Fibroblast of skin of back (primary cell): ENCODE measurements at regions not wholly inside any gene's neighbourhood (a gene's known extent, or its start where the extent isn't known, plus 50 kb on each side); places are given as distances from the start of the nearest gene placed in this dataset.

Experiments used
- DNase-seq: peaks from one replicate; pipeline ENCODE4 v3.0.0-alpha.2; 2013

DNA sequence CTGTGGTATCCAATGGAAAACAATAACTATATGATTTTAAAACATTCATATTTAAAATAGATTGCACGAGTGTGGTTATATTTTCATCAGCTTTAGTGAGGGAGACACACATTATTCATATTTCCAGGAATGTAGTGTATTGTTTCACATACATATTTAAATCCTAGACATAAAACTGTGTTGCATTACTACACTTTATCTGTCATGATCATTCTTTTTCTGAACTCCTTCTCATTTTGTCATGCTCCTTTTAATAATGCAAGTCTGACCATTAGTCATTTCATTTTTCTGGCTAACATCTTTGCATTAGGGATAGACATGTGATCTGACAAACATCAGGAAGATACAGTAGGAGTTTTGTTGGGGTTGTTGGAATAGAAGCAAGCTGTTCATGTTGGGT is 1382.7 kb downstream of the PCDH7 start:
- peak; percentile 36 for DNase-seq

DNA sequence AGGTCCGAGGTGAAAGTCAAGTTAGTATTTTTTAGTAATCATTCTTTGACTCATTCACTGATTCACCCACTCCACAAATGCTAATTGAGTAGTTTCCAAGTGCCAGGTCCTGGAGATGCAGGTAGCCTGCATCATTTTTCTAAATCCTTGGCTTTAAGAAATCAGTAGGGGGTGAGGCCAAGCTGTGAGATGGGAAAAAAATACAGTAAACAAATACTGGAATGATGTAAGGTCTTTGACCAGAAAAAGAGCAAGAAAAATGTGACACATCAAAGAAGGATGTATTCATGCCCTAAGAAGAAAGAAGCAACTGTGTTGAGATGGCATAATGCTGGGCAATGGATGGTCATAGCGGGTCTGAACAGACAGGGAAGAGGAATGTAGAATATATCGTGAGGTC is 1386.6 kb downstream of the PCDH7 start:
- no peak for DNase-seq

DNA sequence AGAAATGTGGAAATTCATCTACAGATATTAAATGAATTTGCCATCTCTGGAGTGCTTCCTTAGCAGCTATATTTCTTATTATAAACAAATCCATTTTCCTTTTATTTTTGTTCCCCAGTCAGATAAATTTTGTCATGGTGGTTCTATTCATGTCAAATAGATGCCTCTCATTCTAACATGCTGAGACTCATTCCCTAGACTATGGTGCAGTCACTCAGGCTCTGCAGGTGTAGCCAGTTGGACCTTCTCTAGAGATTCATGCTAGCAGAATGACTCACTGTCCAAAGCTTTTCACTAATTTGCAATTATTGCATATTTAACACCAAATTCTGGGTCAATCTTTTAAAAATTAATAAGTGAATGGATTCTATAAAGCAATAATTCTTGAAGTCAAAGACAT is 1392.7 kb downstream of the PCDH7 start:
- DNase-seq: no peak

DNA sequence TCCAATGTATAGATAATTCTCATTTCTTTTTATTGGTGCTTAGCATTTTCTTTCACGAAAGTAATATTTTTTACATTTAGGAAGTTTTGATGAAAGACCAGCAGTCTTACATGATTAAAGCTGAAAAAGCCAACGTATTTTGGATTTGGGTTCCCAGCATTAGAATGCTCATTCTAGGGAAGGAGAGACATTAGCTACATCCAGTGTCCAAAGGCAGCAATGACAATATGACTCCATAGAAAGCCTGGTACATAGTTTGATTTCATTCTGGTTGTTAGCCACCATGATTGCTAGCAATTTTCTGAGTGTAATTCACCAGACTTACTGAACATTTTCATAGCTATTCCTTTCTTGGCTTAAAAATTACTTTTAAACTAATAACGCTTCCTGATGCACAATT is 1397.5 kb downstream of the PCDH7 start:
- no peak for DNase-seq

DNA sequence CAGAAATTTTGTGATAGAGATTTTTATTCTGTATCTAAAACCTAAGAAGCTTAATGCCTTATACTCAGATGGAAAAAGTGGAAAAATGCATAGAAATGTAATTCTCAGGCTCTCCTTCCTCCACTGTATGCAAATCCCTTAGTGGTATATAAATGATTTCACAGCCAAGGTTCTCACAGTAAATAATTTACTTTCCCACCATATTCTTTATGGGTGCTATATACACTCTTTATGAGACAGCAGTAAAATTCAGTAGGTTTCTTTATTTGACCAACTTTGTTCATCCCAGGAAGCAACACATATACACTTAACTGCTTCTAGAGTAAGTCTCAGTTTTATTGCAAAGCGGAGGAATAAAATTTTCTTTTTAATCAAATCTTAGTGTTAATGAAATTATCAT is 1399.7 kb downstream of the PCDH7 start:
- no peak for DNase-seq

DNA sequence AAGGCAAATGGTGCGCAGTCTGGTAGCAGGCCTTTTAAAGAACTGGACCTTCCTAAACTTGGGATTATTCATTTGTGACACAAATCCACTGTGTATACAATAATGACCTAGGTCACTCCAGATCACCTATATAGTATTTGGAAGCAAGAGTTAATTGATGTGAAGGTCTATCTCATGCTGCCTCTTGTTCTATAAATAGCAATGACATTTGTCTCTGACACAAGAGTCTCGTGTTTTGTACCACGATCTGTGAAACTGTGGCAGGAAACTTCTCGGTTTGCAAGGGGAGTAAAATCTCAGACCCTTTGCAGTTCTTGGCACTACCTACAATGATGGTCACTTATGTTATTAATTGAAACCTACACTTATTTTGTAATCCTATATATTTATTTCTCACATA is 1408.4 kb downstream of the PCDH7 start:
- no peak for DNase-seq

DNA sequence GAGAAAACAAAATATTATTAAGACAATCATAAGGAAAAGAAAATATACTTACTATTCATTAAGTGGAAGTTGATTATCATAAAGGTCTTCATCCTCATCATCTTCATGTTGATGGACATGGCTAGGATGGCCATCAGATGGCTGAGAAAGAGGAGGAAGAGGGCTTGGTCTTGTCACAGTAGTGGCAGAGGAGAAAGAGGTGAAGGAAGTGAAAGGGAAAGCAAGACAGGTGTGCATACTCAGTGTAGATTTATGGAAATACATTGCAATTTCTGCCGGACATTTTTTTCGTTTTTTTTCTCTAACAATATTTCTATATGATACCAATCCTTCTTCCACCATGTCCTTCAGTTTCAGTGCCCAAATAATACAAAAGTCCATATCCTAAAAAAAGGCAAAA is 1409.8 kb downstream of the PCDH7 start:
- DNase-seq: no peak

DNA sequence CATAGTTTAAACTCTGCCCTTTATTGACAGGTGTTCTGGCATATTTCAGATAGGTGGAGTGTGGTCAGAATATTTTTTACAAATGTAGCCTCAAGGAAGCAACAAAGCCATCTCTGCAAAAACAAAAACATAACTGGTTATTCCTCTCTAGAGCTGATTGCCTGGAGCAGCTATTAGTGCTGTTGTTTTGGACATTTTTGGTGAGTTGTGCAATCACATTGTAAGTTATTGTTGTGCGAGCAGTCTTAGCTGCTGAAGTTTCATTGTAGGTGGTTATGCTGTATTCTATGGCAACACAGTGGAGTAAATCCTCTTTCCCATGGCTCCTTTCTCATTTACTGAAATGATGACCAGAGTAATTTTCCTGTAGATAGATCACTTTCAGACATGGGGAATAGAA is 1413.0 kb downstream of the PCDH7 start:
- DNase-seq: no peak

DNA sequence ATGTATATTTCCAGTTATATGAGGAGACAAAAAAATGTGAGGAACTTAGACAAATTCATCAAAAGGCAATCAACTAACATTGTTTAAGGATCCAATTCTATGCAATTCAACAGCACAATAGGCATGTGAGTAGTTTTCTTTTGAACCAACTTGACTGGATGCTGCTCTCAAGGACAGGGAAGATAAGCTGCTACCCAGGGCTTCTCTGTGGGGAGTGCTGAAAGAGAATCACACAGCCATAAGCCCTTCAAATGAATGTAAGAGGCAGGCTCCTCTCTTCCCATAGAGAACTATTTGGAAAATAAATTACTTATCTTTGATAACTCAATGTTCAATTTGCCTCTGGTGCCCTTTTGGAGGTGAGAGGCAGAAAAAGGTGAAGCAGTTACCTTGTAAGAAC is 1413.6 kb downstream of the PCDH7 start:
- no peak for DNase-seq

DNA sequence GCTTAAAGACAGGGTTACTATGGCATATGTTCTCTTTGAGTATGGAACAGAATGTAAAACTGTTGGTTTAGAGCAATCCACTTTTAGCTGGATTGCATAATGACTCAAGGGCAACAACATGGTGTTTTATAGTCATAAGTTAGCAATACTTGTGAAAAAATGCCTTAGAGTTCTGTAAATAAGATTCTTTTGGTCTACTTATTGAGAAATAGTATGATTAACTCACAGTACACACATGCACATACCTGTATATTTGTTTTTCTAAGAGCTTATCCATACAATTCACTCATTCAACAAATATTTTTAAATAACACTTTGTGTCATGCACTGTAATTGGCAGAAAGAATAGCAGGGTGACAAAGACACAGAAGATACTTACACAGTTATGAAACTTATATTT is 1415.5 kb downstream of the PCDH7 start:
- peak; percentile 24 for DNase-seq

DNA sequence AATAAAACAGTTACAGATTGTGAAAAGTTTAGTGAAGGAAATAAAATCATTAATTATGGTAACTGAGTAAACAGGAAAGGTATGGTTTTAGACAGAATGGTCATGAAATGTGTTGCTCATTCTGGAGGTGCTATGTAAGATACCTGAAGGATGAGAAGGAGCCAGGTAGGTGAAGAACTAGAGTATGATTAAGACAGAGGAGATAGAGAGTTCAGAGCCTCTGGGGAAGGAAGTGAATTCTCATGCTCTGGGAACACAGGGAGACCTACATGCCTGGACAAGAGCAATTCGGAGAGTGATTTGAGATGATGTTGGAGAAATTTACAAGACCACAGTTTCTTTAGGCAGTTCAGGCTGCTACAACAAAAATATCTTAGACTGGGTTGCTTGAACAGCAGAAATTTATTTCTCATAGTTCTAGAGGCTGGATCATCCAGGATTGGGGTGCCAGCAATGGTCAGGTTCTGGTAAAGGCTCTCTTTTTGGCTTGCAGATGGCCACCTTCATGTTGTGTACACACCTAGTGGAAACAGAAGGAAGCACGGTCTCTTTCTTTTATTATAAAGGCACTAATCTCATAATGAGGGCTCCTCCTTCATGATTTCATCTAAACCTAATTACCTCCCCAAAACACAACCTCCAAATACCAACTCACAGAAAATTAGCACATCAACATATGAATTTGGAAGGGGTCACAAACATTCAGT is 1416.1 kb downstream of the PCDH7 start:
- DNase-seq: no peak

DNA sequence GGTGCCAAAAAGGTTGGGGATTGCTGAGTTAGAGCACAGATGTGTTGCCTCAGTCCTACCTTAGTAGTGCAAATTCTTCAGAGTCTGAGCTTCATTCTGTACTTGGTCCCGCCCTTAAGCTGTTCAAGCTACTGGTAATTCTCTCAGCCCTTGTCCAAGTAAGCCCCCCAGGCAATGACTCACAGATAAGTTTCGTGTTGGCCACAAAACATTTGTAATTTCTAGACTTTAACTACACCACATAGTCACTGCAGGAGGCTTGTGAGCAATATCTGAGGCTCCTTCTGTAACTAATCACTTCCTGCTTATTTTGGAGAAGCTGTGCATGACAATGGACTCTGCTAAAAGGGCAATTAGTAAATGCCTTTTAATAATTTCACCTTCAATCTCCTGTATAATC is 1420.5 kb downstream of the PCDH7 start:
- DNase-seq: peak; percentile 94

DNA sequence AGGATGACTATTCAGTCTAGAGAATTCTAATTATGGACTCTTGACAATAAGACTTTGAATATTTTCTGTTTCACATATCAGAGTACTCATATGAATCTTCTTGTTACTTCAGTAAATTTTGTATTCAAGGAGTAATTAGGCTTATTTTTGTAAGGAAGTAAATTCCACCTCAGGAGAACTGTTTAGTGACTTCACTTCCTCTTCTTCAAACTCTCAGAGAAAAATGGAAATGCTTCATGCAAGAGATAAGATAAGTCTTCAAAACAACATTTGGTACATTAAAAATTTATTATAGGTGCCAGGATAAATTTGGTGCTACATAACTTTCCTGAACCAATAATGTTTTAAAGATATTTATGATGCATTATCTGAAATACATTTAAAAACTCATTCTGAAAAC is 1421.9 kb downstream of the PCDH7 start:
- peak; percentile 1 for DNase-seq

DNA sequence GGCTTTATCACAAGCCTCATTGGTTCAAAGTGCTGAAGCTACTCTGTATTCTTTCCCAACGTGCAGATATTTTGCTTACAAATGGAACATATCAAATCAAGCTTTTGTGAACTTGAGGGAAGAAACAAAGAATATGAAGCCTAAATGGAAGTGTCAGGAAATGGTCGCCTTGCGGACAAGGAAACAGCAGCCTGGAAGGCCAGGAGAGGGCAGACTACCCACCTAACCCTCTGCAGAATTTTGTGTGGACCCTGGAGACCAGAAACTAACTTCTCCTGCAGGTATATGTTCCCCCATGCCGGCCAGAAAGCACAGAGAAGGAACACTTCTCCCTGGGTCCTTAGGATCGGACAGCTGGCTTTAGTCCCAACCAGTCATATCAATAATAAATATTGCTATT is 1425.8 kb downstream of the PCDH7 start:
- no peak for DNase-seq

DNA sequence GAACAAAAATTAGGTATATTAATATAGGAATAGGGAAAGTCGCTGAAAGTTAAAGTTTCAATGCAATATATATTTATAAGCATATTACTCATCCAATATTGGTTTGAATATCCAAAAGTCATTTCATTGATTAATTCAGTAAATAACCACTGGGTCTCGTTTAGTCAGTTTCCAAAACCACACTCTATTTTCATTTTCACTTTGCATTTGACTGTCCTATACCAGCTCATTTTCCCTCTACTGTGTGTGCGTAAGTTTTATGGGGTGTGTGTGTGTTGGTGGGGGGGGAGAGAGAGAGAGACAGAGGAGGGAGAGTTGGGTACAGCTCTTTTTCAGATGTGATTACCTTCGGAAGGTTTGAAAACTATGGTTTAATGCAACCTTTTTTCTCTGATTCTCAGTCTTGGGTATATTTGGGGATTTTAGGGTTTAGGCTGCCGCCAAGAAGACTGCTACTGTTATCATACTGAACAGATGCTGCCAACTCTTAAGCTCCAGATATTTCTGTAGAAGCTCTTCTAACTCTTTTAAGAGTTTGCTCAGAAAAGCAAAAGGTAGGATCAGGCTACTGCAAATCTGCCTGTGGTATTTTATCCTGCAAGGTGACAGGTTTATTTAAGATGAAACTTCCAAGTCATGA is 1427.4 kb downstream of the PCDH7 start:
- DNase-seq: no peak

DNA sequence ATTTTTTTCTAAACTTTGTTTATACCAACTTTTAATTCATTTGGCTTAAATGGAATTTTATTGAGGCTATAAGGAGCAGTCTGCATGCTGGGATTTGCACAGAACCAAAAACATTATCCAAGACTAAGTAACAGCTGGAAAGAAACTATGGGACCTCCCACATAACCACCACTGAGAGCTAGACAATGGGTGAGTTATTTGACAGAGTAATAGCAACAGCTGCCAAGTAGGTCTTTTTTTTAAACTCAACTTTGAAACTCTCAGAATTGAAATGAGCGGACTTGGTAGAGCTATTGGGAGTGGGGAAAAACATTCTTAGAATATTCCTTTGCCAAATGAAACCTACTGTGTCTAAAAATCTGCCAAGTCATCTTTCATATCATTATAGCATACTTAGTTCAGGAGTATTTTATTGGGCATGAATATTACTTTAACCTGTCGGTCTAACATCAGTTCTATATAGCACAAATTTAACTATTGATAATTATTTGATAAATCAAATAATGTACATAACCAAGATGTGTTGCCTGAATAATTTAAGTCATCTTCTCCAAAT is 1428.0 kb downstream of the PCDH7 start:
- DNase-seq: peak; percentile 41

DNA sequence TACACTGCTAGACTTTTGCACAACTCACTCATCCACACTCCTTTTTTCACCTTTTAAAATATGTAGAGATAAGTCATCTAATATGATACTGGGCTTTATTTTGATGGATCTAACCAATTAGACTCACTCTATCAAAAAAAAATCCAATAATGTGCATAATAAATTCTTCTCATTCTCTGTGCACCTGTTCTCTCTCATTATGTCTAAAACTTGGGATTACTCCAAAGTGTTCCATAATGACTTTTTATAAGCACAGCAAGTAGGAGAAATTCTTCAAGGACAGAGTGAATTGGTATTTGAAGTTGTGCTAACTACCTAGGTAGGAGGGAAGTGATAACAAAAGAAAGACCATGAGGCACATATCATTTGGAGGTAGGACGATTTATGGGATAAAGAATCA is 1438.8 kb downstream of the PCDH7 start:
- DNase-seq: no peak

DNA sequence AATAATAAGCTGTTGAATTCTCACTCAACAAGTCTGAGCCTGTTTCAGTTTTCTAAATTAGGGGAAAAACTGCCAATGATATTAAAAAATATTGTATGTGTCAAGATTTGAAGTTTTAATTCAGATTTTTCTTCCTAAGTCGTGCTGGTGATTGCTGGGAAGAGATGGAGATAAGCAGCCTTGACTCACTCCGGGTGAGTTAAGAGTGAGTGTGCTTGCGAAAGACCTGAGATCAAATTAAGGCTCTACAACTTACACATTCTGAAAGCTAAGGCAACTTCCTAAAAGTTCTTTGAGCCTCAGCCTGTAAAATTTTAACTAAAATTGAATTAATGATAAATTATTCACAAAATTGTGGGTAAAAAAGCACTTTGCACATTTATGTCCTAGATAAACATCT is 1441.2 kb downstream of the PCDH7 start:
- DNase-seq: peak; percentile 8

DNA sequence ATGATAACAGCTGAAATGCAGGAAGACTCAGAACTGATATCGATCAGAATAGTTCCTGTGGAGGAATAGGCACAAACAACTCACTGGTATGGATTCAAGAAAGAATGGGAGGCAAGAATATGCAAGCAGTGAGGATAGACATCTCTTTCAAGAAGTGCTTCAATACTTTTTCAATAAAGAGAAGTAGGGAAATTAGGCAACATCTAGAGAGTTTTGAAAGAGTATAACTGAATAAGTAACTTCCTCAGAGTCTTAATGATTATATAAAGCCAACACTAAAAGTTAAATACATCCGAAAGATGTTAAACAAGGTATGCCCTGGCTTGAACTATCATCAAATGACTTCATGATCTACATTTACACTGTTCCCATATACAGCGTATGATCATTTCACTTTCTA is 1443.0 kb downstream of the PCDH7 start:
- DNase-seq: no peak

DNA sequence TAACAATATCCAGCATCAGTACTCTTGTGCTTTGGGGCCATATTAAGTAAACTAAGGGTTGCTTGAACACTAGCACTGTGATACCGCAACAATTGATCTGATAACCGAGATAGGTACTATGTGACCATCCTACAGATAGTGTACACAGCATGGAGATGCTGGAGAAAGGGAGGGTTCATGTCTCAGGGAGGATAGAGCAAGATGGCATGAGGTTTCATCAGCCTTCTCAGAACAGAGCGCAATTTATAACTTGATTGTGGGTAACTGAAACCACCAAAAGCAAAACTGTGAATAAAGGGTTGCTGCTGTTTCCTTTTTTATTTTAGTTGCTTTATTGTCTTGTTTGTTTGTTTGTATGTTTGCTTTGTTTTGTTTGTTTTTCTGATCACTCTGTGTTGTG is 1449.7 kb downstream of the PCDH7 start:
- no peak for DNase-seq

DNA sequence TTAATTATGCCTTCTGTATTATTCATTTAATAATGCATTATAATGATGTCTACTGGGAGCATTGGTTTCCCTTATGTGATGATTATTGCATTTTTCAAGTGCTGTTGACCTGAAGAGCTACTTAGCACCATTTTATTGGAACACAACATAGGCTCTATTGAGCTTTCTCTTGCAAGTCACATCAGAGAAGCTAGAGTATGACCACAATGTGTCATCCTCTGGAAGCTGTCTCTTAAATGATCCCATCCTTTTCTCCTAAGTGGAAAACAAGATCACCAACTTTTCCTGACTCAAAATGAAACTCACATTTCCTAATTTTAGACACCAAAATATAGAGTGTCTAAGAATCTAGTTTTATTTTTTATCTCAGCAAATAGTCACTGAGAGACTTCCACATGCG is 1451.9 kb downstream of the PCDH7 start:
- DNase-seq: peak; percentile 40

DNA sequence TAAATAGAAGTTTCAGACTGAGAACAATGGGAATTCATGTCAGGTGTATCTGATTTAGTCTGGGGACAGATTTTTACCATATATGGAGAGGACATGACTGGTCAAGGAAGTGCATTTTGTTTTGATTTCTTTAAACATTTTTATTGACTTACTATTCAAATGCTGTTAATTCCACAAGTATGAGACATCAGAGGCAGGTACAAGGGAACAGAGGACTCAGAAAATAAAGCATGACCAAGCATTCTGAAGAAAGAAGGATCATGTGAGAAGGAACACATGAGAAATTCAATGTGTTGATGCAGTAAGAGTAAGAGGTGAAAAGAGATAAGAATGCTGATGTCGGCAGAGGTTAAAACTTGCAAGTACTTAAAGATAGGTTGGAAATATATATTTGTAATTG is 1452.6 kb downstream of the PCDH7 start:
- peak; percentile 77 for DNase-seq

DNA sequence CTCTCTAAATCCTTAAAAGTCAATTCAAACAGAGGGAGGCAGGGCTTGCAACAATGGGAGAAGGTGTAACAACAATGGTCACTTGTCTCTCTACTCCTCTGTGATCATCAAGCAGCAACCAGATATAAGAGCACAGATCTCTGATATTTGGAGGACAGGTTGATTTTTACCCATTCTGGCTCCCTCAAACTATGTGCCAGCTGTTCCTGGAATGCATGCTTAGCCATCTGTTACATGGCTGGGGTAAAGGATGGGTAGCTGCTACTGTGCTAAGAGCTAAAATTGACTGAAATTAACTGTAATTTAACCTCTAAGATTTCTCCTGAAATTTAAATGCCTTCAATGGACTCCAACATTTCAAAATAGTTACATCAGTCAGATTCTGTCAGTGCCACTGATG is 1459.9 kb downstream of the PCDH7 start:
- no peak for DNase-seq

DNA sequence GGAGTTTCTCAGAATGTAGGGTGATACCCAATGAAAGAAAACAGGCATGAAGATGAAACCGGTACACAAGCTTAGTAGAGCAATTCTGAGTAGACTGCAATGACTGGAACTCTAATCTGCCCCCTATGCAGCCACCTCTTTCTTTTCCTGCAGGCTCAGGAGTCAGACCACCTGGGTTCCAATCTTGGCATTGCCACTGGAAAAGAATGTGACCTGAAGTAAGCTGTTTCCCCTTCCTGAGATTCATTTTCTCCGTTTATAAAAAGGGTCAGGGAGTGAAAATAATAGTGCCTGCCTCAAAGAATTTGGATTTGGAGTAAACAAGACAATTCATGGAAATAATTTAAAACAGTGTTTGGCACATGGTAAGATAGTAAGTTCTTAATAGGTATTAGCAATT is 1464.0 kb downstream of the PCDH7 start:
- no peak for DNase-seq

DNA sequence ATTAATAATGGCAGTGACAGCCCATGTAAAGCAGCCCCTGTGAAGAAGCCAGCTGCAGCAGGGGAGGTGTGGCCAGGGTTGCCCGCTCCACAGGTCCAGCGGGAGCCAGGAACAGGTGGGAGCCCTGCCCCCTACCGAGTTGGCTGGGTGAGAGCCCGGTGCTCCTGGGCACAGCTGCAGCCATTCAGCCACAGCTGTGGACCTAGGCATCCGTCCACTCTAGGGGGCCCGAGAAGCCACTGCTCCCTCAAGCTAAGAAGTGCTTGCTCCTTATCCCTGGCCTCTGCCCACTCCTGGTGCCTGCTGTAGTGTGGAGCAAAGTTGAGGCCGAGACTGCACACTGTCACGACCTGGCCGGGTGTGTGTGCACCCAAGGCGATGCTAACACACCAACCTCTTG is 1469.0 kb downstream of the PCDH7 start:
- no peak for DNase-seq
